ENCODE measurements at regions not wholly inside any gene's neighbourhood (a gene's known extent, or its start where the extent isn't known, plus 50 kb on each side); places are given as distances from the start of the nearest gene placed in this dataset.

DNA sequence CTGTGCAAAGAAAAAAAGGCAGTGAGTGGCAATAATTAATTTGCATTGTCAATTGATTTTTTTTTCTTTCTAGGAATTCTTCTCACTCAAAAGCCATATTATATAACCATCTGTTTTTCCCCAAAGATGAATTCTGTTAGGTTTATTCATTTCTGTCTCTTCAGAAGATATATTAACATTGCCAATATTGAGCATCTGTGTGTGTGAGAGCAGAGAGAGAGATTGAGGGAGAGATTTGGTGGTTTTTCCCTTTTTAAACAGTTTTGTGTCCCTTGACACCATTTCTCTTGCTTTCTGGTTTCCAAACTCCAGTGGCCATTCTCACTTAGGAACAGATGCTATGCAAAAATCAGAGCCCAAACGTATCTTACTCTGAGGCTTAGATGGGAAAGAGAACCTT, 112.5 kb downstream of the LACC1 start (continued):
- TF ChIP-seq, protein P1, sequence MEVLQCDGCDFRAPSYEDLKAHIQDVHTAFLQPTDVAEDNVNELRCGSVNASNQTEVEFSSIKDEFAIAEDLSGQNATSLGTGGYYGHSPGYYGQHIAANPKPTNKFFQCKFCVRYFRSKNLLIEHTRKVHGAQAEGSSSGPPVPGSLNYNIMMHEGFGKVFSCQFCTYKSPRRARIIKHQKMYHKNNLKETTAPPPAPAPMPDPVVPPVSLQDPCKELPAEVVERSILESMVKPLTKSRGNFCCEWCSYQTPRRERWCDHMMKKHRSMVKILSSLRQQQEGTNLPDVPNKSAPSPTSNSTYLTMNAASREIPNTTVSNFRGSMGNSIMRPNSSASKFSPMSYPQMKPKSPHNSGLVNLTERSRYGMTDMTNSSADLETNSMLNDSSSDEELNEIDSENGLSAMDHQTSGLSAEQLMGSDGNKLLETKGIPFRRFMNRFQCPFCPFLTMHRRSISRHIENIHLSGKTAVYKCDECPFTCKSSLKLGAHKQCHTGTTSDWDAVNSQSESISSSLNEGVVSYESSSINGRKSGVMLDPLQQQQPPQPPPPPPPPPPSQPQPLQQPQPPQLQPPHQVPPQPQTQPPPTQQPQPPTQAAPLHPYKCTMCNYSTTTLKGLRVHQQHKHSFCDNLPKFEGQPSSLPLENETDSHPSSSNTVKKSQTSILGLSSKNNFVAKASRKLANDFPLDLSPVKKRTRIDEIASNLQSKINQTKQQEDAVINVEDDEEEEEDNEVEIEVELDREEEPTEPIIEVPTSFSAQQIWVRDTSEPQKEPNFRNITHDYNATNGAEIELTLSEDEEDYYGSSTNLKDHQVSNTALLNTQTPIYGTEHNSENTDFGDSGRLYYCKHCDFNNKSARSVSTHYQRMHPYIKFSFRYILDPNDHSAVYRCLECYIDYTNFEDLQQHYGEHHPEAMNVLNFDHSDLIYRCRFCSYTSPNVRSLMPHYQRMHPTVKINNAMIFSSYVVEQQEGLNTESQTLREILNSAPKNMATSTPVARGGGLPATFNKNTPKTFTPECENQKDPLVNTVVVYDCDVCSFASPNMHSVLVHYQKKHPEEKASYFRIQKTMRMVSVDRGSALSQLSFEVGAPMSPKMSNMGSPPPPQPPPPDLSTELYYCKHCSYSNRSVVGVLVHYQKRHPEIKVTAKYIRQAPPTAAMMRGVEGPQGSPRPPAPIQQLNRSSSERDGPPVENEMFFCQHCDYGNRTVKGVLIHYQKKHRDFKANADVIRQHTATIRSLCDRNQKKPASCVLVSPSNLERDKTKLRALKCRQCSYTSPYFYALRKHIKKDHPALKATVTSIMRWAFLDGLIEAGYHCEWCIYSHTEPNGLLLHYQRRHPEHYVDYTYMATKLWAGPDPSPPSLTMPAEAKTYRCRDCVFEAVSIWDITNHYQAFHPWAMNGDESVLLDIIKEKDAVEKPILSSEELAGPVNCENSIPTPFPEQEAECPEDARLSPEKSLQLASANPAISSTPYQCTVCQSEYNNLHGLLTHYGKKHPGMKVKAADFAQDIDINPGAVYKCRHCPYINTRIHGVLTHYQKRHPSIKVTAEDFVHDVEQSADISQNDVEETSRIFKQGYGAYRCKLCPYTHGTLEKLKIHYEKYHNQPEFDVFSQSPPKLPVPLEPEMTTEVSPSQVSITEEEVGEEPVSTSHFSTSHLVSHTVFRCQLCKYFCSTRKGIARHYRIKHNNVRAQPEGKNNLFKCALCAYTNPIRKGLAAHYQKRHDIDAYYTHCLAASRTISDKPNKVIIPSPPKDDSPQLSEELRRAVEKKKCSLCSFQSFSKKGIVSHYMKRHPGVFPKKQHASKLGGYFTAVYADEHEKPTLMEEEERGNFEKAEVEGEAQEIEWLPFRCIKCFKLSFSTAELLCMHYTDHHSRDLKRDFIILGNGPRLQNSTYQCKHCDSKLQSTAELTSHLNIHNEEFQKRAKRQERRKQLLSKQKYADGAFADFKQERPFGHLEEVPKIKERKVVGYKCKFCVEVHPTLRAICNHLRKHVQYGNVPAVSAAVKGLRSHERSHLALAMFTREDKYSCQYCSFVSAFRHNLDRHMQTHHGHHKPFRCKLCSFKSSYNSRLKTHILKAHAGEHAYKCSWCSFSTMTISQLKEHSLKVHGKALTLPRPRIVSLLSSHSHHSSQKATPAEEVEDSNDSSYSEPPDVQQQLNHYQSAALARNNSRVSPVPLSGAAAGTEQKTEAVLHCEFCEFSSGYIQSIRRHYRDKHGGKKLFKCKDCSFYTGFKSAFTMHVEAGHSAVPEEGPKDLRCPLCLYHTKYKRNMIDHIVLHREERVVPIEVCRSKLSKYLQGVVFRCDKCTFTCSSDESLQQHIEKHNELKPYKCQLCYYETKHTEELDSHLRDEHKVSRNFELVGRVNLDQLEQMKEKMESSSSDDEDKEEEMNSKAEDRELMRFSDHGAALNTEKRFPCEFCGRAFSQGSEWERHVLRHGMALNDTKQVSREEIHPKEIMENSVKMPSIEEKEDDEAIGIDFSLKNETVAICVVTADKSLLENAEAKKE (CRISPR knock-in tag; IDR thresholded peaks at IDR 0.05): no peak
- TF ChIP-seq EZH2phosphoT487 (IDR thresholded peaks at IDR 0.05; ENCODE audit: unreplicated experiment): no peak
- TF ChIP-seq ZNF114 (CRISPR knock-in tag; IDR thresholded peaks at IDR 0.05): no peak
- TF ChIP-seq CREB1 (CRISPR knock-in tag; IDR thresholded peaks at IDR 0.05; ENCODE audit: low read depth): no peak
- TF ChIP-seq, protein P2, sequence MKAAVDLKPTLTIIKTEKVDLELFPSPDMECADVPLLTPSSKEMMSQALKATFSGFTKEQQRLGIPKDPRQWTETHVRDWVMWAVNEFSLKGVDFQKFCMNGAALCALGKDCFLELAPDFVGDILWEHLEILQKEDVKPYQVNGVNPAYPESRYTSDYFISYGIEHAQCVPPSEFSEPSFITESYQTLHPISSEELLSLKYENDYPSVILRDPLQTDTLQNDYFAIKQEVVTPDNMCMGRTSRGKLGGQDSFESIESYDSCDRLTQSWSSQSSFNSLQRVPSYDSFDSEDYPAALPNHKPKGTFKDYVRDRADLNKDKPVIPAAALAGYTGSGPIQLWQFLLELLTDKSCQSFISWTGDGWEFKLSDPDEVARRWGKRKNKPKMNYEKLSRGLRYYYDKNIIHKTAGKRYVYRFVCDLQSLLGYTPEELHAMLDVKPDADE (IDR thresholded peaks at IDR 0.05): no peak
- no peak for TF ChIP-seq STAT1 (IDR thresholded peaks at IDR 0.05; ENCODE audit: unreplicated experiment)
- TF ChIP-seq, protein P3, sequence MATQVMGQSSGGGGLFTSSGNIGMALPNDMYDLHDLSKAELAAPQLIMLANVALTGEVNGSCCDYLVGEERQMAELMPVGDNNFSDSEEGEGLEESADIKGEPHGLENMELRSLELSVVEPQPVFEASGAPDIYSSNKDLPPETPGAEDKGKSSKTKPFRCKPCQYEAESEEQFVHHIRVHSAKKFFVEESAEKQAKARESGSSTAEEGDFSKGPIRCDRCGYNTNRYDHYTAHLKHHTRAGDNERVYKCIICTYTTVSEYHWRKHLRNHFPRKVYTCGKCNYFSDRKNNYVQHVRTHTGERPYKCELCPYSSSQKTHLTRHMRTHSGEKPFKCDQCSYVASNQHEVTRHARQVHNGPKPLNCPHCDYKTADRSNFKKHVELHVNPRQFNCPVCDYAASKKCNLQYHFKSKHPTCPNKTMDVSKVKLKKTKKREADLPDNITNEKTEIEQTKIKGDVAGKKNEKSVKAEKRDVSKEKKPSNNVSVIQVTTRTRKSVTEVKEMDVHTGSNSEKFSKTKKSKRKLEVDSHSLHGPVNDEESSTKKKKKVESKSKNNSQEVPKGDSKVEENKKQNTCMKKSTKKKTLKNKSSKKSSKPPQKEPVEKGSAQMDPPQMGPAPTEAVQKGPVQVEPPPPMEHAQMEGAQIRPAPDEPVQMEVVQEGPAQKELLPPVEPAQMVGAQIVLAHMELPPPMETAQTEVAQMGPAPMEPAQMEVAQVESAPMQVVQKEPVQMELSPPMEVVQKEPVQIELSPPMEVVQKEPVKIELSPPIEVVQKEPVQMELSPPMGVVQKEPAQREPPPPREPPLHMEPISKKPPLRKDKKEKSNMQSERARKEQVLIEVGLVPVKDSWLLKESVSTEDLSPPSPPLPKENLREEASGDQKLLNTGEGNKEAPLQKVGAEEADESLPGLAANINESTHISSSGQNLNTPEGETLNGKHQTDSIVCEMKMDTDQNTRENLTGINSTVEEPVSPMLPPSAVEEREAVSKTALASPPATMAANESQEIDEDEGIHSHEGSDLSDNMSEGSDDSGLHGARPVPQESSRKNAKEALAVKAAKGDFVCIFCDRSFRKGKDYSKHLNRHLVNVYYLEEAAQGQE (IDR thresholded peaks at IDR 0.05; ENCODE audit: unreplicated experiment): no peak
- TF ChIP-seq POLR2AphosphoS5 (IDR thresholded peaks at IDR 0.05; ENCODE audit: low read depth): no peak
- TF ChIP-seq ZNF331 (CRISPR knock-in tag; IDR thresholded peaks at IDR 0.05; ENCODE audit: low read depth): no peak
- no peak for TF ChIP-seq NANOG (IDR thresholded peaks at IDR 0.05; ENCODE audit: borderline replicate concordance)
